PC-3 (cell line): ENCODE measurements at regions not wholly inside any gene's neighbourhood (a gene's known extent, or its start where the extent isn't known, plus 50 kb on each side); places are given as distances from the start of the nearest gene placed in this dataset.

ENCODE experiments used
- ATAC-seq: fragments of 200-7000 bp; cut with Tn5 transposase; 2 replicates; pipeline ENCODE4 v1.9.1; 2020; ENCODE audit warnings: mild to moderate bottlenecking, moderate library complexity
- BruUV-seq: library from RNA; stranded (reverse); fragments of 400-500 nt; replicated peaks from 2 replicates; lab custom pipeline; 2021; lab: Mats Ljungman, UMichigan
- CTCF ChIA-PET: fragments of 300-600 bp; sonication (Branson Sonifier 250); formaldehyde crosslinking; loops from one replicate; lab custom pipeline; 2022; ENCODE audit warnings: antibody characterized with exemption; lab: Charles Lee
- POLR2A ChIA-PET: fragments of 300-600 bp; sonication (Branson Sonifier 250); formaldehyde crosslinking; loops from one replicate; lab custom pipeline; 2022; ENCODE audit warnings: antibody characterized with exemption; ENCODE audit not compliant: unreplicated experiment; lab: Charles Lee
- DNase-seq: peaks from one replicate; pipeline ENCODE4 v3.0.0-alpha.2; 2015
- H2AFZ ChIP-seq: fragments of 300-600 bp; sonication (generic); 2 replicates; pipeline ENCODE4 v1.6.0; 2016; ENCODE audit warnings: antibody characterized with exemption, low read length
- H3F3A ChIP-seq: fragments of 300-600 bp; sonication (generic); one replicate; pipeline ENCODE4 v1.6.0; 2017; ENCODE audit warnings: antibody characterized with exemption, low read length, control low read depth, mild to moderate bottlenecking; ENCODE audit not compliant: unreplicated experiment
- H3K27ac ChIP-seq: fragments of 300-600 bp; sonication (generic); 2 replicates; pipeline ENCODE4 v1.5.1; 2016; ENCODE audit warnings: mild to moderate bottlenecking, low read length
- H3K27me3 ChIP-seq: fragments of 300-600 bp; sonication (generic); 2 replicates; pipeline ENCODE4 v1.6.1; 2016; ENCODE audit warnings: low read length, mixed read lengths
- H3K36me3 ChIP-seq: fragments of 300-600 bp; sonication (generic); 2 replicates; pipeline ENCODE4 v1.6.1; 2016; ENCODE audit warnings: low read depth, mixed run types, low read length, mixed read lengths
- H3K4me1 ChIP-seq: fragments of 300-600 bp; sonication (generic); 2 replicates; pipeline ENCODE4 v1.5.1; 2016; ENCODE audit warnings: low read length; ENCODE audit not compliant: insufficient read depth
- H3K4me2 ChIP-seq: fragments of 300-600 bp; sonication (generic); 2 replicates; pipeline ENCODE4 v1.6.0; 2016; ENCODE audit warnings: low read length
- H3K4me3 ChIP-seq: fragments of 300-600 bp; sonication (generic); 2 replicates; pipeline ENCODE4 v1.5.1; 2016; ENCODE audit warnings: mild to moderate bottlenecking, low read length, mixed read lengths
- H3K79me2 ChIP-seq: fragments of 300-600 bp; sonication (generic); 2 replicates; pipeline ENCODE4 v1.6.1; 2017; ENCODE audit warnings: low read length, mixed read lengths
- H3K9ac ChIP-seq: fragments of 300-600 bp; sonication (generic); 2 replicates; pipeline ENCODE4 v1.6.0; 2016; ENCODE audit warnings: mild to moderate bottlenecking, low read length
- H3K9me2 ChIP-seq: fragments of 300-600 bp; sonication (generic); replicated peaks from 2 replicates; pipeline ENCODE4 v1.6.1; 2016; ENCODE audit warnings: mixed run types, low read length, mixed read lengths
- H3K9me3 ChIP-seq: fragments of 300-600 bp; sonication (generic); 2 replicates; pipeline ENCODE4 v1.6.1; 2016; ENCODE audit warnings: low read length, mixed read lengths
- H4K20me1 ChIP-seq: fragments of 300-600 bp; sonication (generic); 2 replicates; pipeline ENCODE4 v1.6.1; 2016; ENCODE audit warnings: low read length, mixed read lengths
- CTCF ChIP-seq: fragments of 300-600 bp; sonication (generic); conservative IDR thresholded peaks from 2 replicates; pipeline ENCODE4 v1.5.1; 2017; ENCODE audit warnings: antibody characterized with exemption, low read depth, mild to moderate bottlenecking, low read length
- EZH2 ChIP-seq: fragments of 300-600 bp; sonication (generic); IDR thresholded peaks from one replicate; pipeline ENCODE4 v1.6.1; 2017; ENCODE audit warnings: antibody characterized with exemption, mild to moderate bottlenecking, low read length; ENCODE audit not compliant: unreplicated experiment
- EZH2phosphoT487 ChIP-seq: fragments of 300-600 bp; sonication (generic); IDR thresholded peaks from 2 replicates; pipeline ENCODE4 v1.6.1; 2018; ENCODE audit warnings: mild to moderate bottlenecking, antibody characterized with exemption, low read length, borderline replicate concordance
- intact Hi-C: fragments of 100-400 bp; cut with micrococcal nuclease; formaldehyde crosslinking; loops from 2 replicates; pipeline ENCODE4 v1.9.0; 2023

- Histone ChIP-seq H3K27me3 (no peaks in the 10 kb centered on the region), H3K27ac (no peak overlapping the region), H2AFZ (no peak overlapping the region), H3K36me3 (no peaks in the 10 kb centered on the region), H3K9me3 (no peaks in the 10 kb centered on the region), H3K9me2 (no peaks in the 10 kb centered on the region), H3K4me1 (no peaks in the 10 kb centered on the region), H3K4me3 (no peak overlapping the region), H3K4me2 (no peak overlapping the region), H4K20me1 (no peaks in the 10 kb centered on the region), H3K9ac (no peak overlapping the region), H3K79me2 (no peaks in the 10 kb centered on the region), H3F3A (no peaks in the 10 kb centered on the region)
- intact Hi-C loops: no loop called here
- TF ChIP-seq EZH2: no peak
- ATAC-seq: no peak
- BruUV-seq: no TSS peak
- CTCF ChIA-PET: no interaction called here
- POLR2A ChIA-PET: no interaction called here
- no peak for DNase-seq
Measured at GRCh38 chr5:164580155-164580554, 1074.7 kb downstream of the MAT2B start.

GRCh38 chr5:164581889-164582288, 1076.5 kb downstream of the MAT2B start:
- Histone ChIP-seq H3F3A (no peaks in the 10 kb centered on the region), H3K4me2 (no peak overlapping the region), H3K36me3 (no peaks in the 10 kb centered on the region), H3K27me3 (no peaks in the 10 kb centered on the region), H3K9ac (no peak overlapping the region), H3K4me3 (no peak overlapping the region), H3K9me2 (no peaks in the 10 kb centered on the region), H3K9me3 (no peaks in the 10 kb centered on the region), H4K20me1 (no peaks in the 10 kb centered on the region), H2AFZ (no peak overlapping the region), H3K27ac (no peak overlapping the region), H3K79me2 (no peaks in the 10 kb centered on the region), H3K4me1 (no peaks in the 10 kb centered on the region)
- BruUV-seq: no TSS peak
- DNase-seq: no peak
- no peak for ATAC-seq
- no peak for TF ChIP-seq EZH2
- no peak for TF ChIP-seq EZH2phosphoT487
- TF ChIP-seq CTCF: no peak
- CTCF ChIA-PET: no interaction called here
- POLR2A ChIA-PET: no interaction called here
- intact Hi-C loops: no loop called here

- no peaks in the 10 kb centered on the region for H4K20me1 ChIP-seq
- H3K36me3 ChIP-seq: no peaks in the 10 kb centered on the region
- no peak for DNase-seq
- H3K4me2 ChIP-seq: no peak overlapping the region
- no peaks in the 10 kb centered on the region for H3K9me3 ChIP-seq
- BruUV-seq: no TSS peak
- H3F3A ChIP-seq: no peaks in the 10 kb centered on the region
- no peaks in the 10 kb centered on the region for H3K27me3 ChIP-seq
- ChIA-PET POLR2A (no interaction called here), CTCF (no interaction called here)
- no peak overlapping the region for H2AFZ ChIP-seq
- H3K27ac ChIP-seq: no peak overlapping the region
- intact Hi-C loops: no loop called here
- H3K79me2 ChIP-seq: no peaks in the 10 kb centered on the region
- no peaks in the 10 kb centered on the region for H3K4me1 ChIP-seq
- no peak overlapping the region for H3K9ac ChIP-seq
- H3K4me3 ChIP-seq: no peak overlapping the region
- TF ChIP-seq EZH2phosphoT487 (no peak), CTCF (no peak), EZH2 (no peak)
- ATAC-seq: no peak
- H3K9me2 ChIP-seq: no peaks in the 10 kb centered on the region
Measured at GRCh38 chr5:164593982-164594381, 1088.6 kb downstream of the MAT2B start.
